ENCODE measurements at regions not wholly inside any gene's neighbourhood (a gene's known extent, or its start where the extent isn't known, plus 50 kb on each side); places are given as distances from the start of the nearest gene placed in this dataset.

- DNase-seq: no peak
Measured at GRCh38 chr7:33701927-33702326, 203.4 kb upstream of the BMPER start.

- DNase-seq: no peak
Measured at GRCh38 chr7:33702514-33703054, 202.8 kb upstream of the BMPER start.

DNA sequence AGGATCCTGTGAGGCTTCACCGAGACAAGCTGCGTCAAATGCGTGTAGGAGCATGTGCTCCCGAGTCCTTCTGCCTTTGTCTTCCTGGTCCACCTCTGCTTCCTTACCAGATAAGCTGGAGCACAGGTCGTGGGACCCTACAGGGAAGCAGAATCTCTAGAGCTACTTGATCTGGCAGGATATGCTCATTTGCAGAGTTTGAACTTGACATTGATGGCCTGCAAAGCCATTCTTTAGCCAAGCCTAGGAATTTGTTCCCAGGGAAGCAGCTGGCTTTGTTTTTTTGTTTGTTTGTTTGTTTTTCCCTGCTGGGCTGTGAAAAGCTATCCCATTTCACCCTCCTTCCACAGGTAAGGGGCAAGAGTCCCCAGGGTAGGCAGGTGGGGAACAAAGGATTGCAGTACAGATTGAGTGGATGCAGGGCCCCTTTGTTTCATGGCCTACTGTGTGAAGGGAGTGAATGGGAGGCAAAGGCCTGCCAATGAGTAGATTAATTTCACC, 200.0 kb upstream of the BMPER start:
- DNase-seq: no peak

- DNase-seq: no peak
Measured at GRCh38 chr7:33706186-33706585, 199.2 kb upstream of the BMPER start.

DNA sequence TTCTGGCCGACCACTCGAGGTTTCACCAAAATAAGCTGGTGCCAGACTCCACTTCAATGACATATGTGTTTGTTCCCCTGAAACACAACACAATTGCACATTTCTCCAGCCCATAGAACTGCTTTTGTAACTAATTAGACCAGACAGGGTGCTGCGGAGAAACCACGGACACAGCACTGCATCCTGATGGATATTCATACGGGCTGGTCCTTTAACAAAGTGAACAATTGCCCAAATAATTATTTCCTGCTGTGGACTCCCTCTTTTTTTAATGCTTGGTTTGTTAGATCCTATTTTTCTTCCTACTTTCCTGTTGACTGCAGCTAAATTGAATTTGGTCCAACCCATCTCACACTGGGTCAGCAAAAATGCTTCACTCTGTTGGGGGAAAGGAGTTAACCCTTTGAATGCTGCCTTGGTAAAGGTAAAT, 198.6 kb upstream of the BMPER start:
- no peak for DNase-seq

DNA sequence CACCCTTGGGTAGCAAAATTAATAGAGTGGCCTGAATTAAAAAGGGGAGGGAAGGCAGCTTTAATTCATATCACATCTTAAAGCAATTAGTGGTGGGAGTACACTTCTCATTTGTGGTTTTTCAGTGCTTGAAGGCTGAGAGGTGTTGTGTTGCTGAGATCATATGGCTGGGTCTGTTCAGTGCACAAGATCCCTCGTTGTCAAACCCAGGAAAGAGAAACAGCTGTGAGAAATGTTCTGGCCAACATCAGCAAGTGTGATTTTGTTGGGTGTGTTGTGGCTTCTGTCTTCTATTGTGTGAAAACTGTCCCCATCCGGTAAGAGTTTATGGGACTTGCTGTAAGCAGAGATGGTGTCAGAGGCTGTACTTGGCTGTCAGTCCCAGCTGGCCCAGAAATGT, 197.9 kb upstream of the BMPER start:
- DNase-seq: no peak

- DNase-seq: no peak
Measured at GRCh38 chr7:33710608-33711007, 194.7 kb upstream of the BMPER start.

DNA sequence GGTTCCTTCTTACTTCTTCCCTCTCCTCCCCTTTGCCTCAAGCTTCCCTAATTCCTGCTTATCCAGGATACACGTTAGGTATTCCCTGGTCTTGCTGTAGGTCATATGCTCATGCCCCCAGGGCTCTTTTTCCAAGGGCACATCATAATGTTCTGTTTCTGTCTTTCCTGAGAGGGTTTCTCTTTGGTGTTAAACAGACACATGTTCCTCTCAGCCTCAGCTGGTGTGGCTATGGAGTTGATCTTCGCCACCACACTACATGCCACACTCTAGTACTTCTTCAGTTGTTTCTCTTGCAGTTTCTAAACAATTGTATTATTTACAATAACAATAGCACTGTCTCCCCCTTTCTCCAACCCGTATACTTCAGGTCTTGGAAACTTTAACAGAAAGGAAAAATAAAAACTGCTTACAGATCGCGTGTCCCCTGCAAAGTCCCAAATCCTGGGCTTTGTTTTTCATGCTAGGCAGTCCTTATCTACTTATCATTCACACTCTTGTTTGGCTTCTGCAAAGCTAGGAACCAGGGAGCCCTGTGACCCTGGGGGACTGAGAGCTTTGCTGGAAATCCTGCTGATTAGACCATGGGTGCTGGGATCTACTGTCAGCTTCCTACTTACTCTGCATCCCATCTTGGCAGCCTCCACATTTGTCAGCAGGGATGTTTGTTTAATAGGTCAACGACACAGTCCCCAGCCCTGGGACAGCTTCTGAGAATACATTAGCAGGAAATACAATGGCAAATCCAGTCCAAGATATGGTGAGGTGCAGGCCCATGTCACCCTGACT, 193.9 kb upstream of the BMPER start:
- DNase-seq: no peak

GRCh38 chr7:33712020-33712414, 193.3 kb upstream of the BMPER start:
- no peak for DNase-seq

DNA sequence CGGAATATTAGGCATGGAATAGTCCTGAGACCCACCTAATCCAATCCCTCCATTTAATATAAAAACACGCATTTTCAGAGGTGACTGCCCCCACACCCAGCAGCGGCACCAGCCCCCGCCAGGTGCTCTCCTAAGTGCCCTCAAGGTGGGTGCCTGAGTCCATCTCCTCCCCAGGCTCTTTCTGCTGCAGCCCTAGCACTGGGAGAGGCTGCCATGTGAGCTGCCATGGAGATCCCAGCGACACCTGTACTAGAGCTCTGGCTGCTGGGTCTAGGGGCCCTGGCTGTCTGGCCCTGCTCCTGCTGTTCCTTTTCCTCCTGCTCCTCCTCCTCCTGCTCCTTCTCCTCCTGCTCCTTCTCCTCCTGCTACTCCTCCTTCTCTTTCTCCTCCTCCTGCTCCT, 191.1 kb upstream of the BMPER start:
- no peak for DNase-seq

DNA sequence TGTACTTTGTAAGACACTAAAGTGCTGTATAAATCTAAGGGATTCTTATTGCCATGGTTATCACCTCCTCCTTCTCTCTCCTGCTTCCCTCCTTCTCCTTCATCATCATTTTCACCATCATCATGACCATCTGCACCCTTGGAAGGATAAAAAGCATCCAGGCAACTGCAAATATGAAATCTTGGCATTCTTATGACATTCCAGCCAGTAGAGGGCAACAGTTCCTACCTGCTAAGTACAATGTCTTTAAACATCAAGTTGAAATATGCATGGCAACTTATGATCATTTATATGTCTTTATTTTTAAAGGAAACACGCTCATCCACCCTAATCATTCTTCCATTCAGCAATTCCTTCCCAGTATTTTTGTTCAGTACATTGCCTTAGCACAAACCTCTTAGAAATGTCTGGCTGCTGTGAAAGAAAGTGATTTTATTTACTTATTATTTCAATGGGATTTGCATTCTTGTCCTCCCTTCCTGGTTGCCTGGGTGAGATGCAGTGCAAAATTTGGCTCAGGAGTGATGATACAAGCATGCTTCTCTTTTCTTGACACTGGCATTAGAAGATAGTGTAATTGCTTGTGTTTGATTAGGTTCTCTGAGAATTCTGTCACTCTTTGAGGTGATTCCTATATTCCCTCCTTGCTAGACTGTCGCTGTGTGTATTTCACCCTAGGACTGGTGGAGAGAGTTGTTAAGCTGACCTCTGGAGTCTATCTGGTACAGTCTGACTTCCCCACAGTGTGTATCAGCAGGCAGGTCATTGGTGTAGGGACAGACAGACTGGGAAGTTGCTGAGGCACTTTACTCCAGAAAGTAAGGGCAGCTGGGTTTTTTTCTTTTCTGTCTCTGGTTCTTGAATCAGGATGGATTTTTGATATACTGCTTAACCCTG, 188.5 kb upstream of the BMPER start:
- peak; percentile 31 for DNase-seq

- DNase-seq: no peak
Measured at GRCh38 chr7:33719059-33719581, 186.2 kb upstream of the BMPER start.

DNA sequence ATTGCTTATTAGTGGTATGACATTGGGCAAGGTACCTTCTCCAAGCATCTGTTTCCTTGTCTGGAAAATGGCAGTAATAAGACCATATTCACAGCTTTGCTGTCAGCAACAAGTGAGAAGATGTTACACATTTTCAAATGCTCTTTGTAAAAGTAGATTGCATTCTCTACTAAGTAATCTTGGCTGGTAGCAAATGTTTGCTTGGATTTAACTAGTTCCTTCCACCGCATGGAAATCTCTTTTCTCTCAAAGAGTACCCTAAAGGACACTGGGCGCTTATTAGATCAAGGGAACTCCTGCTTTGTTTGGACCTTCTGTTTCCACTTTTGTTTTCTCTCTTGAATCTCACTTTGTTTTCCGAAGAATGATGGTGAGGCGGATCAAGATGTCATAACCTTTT, 185.2 kb upstream of the BMPER start:
- no peak for DNase-seq

- no peak for DNase-seq
Measured at GRCh38 chr7:33720870-33721269, 184.5 kb upstream of the BMPER start.

- no peak for DNase-seq
Measured at GRCh38 chr7:33721895-33722294, 183.4 kb upstream of the BMPER start.

- DNase-seq: no peak
Measured at GRCh38 chr7:33722383-33723101, 182.8 kb upstream of the BMPER start.

DNA sequence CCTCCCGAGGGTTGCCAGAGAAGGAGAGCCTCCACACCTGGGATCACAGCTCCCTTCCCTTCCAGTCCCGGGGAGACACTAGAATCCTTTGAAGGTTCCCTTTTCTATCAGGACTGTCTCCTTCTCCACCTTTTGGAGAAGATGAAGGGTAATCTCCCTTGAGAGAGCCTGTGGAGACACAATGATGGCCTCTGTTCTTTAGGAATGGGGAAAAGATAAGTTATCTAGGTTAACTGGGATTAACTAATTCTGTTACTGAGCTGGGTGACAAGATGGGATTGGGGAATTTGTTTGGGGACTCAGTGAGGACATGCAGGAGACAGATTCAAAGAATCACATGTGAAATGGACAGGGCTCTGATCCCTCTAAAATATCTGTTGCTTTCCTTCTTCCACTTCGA, 181.1 kb upstream of the BMPER start:
- no peak for DNase-seq

GRCh38 chr7:33725111-33726025, 180.0 kb upstream of the BMPER start:
- no peak for DNase-seq

GRCh38 chr7:33726582-33726981, 178.8 kb upstream of the BMPER start:
- no peak for DNase-seq

- DNase-seq: no peak
Measured at GRCh38 chr7:33727315-33727714, 178.0 kb upstream of the BMPER start.

GRCh38 chr7:33728873-33729551, 176.3 kb upstream of the BMPER start:
- DNase-seq: no peak

Data from RPMI8226 (cell line).